ENCODE measurements at regions not wholly inside any gene's neighbourhood (a gene's known extent, or its start where the extent isn't known, plus 50 kb on each side); places are given as distances from the start of the nearest gene placed in this dataset.

DNA sequence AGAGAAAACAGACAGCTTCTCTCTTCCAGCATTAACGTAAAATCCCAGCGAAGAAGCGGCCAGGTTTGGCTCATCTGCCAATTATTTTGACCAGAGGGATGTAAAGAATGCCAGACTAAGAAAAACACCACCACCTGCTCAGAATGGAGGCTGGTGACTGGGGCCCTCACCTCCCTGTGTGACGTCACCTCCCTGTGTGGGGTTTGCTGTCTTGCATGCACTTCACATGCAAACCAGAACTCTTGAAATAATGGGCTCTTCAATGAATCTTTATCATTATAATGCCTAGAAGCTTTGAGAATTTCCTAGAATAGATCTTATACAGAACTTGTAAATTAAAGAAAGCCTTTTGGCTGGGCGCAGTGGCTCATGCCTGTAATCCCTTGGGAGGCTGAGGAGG lies 101.8 kb upstream of the WAC start:
- intact Hi-C loops (cut with DNase I; ENCODE audit: low total_unique reads): loop anchor here (10.0 kb wide), 1 partner anchor 194 kb away; no protein-coding TSS in a partner anchor
- WGBS, 2 donors: 66 to 70% methylated on average over 5 of the region's 5 CpGs

DNA sequence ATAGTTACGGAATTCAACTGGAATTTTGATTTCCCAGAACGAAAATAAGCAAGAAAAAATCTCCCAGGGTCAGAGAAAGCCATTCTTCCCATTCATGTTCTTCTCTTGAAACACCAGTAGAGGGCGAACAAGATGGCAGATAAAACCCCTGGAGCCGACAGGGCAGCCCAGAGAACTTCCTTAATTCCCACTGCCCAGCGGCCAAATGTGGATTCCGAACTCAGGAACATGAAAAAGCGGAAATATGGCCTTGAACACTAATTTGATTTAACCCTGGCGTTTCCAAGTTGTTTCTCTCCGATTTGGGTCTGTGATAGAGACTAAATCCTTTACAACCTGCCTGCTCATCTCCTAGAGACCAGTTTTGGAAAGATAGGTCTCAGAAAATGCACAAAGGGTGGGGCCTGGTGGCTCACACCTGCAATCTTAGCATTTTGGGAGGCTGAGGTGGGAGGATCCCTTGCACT lies 100.7 kb upstream of the WAC start:
- peak in 1 of 2 donors; percentile 25 for DNase-seq (ENCODE audit: low spot score in 2 of 2)
- 2 to 4% methylated on average over 9 of the region's 9 CpGs for WGBS, 2 donors
- TF ChIP-seq CTCF (IDR thresholded peaks at IDR 0.05): no peak
- TF ChIP-seq POLR2A (IDR thresholded peaks at IDR 0.05): no peak
- no peak overlapping the region for H3K4me3 ChIP-seq (ENCODE audit: low read depth, poor library complexity, severe bottlenecking)
- intact Hi-C loops (cut with DNase I; ENCODE audit: low total_unique reads): loop anchor here (10.0 kb wide), 1 partner anchor 193 kb away; no protein-coding TSS in a partner anchor

More for the DNA sequence above, 101.8 kb upstream of the WAC start:
- no peak for TF ChIP-seq CTCF (IDR thresholded peaks at IDR 0.05)
- no peak for TF ChIP-seq POLR2A (IDR thresholded peaks at IDR 0.05)
- no peak for DNase-seq (ENCODE audit: low spot score in 2 of 2)
- H3K4me3 ChIP-seq (ENCODE audit: low read depth, poor library complexity, severe bottlenecking): no peak overlapping the region

GRCh38 chr10:28434063-28434462 lies 98.9 kb upstream of the WAC start:
- intact Hi-C loops (cut with DNase I; ENCODE audit: low total_unique reads): loop anchor here (10.0 kb wide), 1 partner anchor 191 kb away; no protein-coding TSS in a partner anchor
- 64 to 94% methylated on average over 4 of the region's 4 CpGs for WGBS, 2 donors
- H3K4me3 ChIP-seq (ENCODE audit: low read depth, poor library complexity, severe bottlenecking): no peak overlapping the region
- TF ChIP-seq POLR2A (IDR thresholded peaks at IDR 0.05): no peak
- TF ChIP-seq CTCF (IDR thresholded peaks at IDR 0.05): no peak
- DNase-seq (ENCODE audit: low spot score in 2 of 2): no peak

DNA sequence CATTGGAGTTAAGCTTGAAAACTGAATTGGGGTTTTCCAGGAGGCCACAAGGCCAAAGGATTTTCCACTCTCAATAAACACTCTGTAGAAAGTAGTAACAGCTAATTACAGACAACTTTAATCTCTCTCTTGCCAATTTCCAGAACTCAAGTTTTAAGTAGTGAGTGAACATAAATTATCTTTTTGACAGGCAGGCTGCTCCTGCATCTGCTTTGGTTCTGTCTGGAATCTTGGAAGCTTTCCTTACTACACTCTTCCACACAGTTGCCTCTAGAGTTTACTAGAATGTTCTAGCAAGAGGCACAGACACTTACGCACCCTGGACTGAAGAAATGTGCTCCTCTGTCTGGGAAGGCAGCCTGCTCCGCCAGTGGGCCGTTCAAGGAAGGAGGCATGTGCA lies 90.5 kb upstream of the WAC start:
- TF ChIP-seq CTCF (IDR thresholded peaks at IDR 0.05) (no peak), POLR2A (IDR thresholded peaks at IDR 0.05) (no peak)
- intact Hi-C loops (cut with DNase I; ENCODE audit: low total_unique reads): no loop called here
- no peak for DNase-seq (ENCODE audit: low spot score in 2 of 2)
- no peak overlapping the region for H3K4me3 ChIP-seq (ENCODE audit: low read depth, poor library complexity, severe bottlenecking)
- WGBS, 2 donors: 57 to 58% methylated on average over 3 of the region's 3 CpGs

DNA sequence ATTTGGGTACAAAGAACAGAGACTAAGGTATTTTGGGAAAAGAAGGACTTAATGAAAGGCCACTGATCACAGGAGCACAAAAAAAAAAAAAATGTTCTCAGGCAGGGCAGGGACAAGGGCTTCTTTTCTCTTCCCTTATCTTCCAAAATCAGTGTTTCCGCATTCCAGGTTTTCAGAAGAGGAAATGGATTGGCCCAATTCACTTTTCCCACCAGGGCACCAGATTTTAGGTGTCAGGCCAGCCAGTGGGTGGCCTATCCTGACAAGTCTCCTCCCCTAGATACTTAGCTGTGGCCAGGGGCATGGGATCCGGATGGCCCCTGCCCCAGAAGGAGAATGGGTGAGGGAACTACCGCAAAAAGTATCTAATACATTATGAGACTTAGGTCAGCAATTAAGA lies 88.9 kb upstream of the WAC start:
- intact Hi-C loops (cut with DNase I; ENCODE audit: low total_unique reads): no loop called here
- WGBS, 2 donors: 81 to 86% methylated on average over 3 of the region's 3 CpGs
- no peak for DNase-seq (ENCODE audit: low spot score in 2 of 2)
- no peak overlapping the region for H3K4me3 ChIP-seq (ENCODE audit: low read depth, poor library complexity, severe bottlenecking)
- TF ChIP-seq POLR2A (IDR thresholded peaks at IDR 0.05) (no peak), CTCF (IDR thresholded peaks at IDR 0.05) (no peak)

- 90 to 91% methylated on average over 6 of the region's 6 CpGs for WGBS, 2 donors
- no peak for DNase-seq (ENCODE audit: low spot score in 2 of 2)
- intact Hi-C loops (cut with DNase I; ENCODE audit: low total_unique reads): no loop called here
- no peak for TF ChIP-seq CTCF (IDR thresholded peaks at IDR 0.05)
- no peak for TF ChIP-seq POLR2A (IDR thresholded peaks at IDR 0.05)
- H3K4me3 ChIP-seq (ENCODE audit: low read depth, poor library complexity, severe bottlenecking): no peak overlapping the region
These were observed 87.4 kb upstream of the WAC start for GRCh38 chr10:28445516-28445915.
